ENCODE measurements at regions not wholly inside any gene's neighbourhood (a gene's known extent, or its start where the extent isn't known, plus 50 kb on each side); places are given as distances from the start of the nearest gene placed in this dataset.

DNA sequence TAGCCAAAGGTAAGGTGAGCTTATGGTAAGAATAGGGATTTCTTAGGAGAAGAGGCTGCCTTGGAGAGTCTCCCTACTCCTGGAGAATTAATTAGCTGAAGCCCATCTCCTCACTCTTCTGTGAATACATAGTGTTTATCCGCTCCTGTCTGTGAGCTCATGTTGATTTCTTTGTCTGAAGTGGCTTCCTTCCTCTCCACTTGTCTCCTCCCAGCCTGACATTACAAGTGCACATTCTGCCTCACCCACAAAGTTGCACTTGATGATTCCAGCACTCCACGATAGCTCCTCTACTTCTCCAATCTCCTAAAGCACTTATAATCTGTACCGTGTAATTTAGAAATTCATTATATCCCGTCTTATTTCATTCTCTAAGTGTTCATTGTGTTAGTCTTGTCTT, 287.2 kb downstream of the QKI start:
- no peak for TF ChIP-seq SIN3A (IDR thresholded peaks at IDR 0.05; ENCODE audit: borderline replicate concordance, insufficient read depth, low read length)
- no peak for TF ChIP-seq FOXP2 (optimal IDR thresholded peaks at IDR 0.05; ENCODE audit: borderline replicate concordance, extremely low read depth, extremely low read length, insufficient read depth)
- TF ChIP-seq TAF1 (IDR thresholded peaks at IDR 0.05; ENCODE audit: borderline replicate concordance, insufficient read depth, low read length): no peak
- no peak for TF ChIP-seq POLR2AphosphoS5 (IDR thresholded peaks at IDR 0.05; ENCODE audit: low read depth, low read length)
- TF ChIP-seq, protein P1, sequence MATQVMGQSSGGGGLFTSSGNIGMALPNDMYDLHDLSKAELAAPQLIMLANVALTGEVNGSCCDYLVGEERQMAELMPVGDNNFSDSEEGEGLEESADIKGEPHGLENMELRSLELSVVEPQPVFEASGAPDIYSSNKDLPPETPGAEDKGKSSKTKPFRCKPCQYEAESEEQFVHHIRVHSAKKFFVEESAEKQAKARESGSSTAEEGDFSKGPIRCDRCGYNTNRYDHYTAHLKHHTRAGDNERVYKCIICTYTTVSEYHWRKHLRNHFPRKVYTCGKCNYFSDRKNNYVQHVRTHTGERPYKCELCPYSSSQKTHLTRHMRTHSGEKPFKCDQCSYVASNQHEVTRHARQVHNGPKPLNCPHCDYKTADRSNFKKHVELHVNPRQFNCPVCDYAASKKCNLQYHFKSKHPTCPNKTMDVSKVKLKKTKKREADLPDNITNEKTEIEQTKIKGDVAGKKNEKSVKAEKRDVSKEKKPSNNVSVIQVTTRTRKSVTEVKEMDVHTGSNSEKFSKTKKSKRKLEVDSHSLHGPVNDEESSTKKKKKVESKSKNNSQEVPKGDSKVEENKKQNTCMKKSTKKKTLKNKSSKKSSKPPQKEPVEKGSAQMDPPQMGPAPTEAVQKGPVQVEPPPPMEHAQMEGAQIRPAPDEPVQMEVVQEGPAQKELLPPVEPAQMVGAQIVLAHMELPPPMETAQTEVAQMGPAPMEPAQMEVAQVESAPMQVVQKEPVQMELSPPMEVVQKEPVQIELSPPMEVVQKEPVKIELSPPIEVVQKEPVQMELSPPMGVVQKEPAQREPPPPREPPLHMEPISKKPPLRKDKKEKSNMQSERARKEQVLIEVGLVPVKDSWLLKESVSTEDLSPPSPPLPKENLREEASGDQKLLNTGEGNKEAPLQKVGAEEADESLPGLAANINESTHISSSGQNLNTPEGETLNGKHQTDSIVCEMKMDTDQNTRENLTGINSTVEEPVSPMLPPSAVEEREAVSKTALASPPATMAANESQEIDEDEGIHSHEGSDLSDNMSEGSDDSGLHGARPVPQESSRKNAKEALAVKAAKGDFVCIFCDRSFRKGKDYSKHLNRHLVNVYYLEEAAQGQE (IDR thresholded peaks at IDR 0.05; ENCODE audit: insufficient read depth in 1 of 2, low read depth in 2 of 2, low read length in 2 of 2): no peak

- TF ChIP-seq, protein P1 (IDR thresholded peaks at IDR 0.05; ENCODE audit: insufficient read depth in 1 of 2, low read depth in 2 of 2, low read length in 2 of 2): no peak
- no peak for TF ChIP-seq FOXP2 (optimal IDR thresholded peaks at IDR 0.05; ENCODE audit: borderline replicate concordance, extremely low read depth, extremely low read length, insufficient read depth)
- TF ChIP-seq SIN3A (IDR thresholded peaks at IDR 0.05; ENCODE audit: borderline replicate concordance, insufficient read depth, low read length): no peak
- no peak for TF ChIP-seq POLR2AphosphoS5 (IDR thresholded peaks at IDR 0.05; ENCODE audit: low read depth, low read length)
- no peak for TF ChIP-seq TAF1 (IDR thresholded peaks at IDR 0.05; ENCODE audit: borderline replicate concordance, insufficient read depth, low read length)
These were observed 283.6 kb downstream of the QKI start for GRCh38 chr6:163698086-163698485.

- TF ChIP-seq POLR2AphosphoS5 (IDR thresholded peaks at IDR 0.05; ENCODE audit: low read depth, low read length): no peak
- no peak for TF ChIP-seq FOXP2 (optimal IDR thresholded peaks at IDR 0.05; ENCODE audit: borderline replicate concordance, extremely low read depth, extremely low read length, insufficient read depth)
- no peak for TF ChIP-seq SIN3A (IDR thresholded peaks at IDR 0.05; ENCODE audit: borderline replicate concordance, insufficient read depth, low read length)
- TF ChIP-seq TAF1 (IDR thresholded peaks at IDR 0.05; ENCODE audit: borderline replicate concordance, insufficient read depth, low read length): no peak
- TF ChIP-seq, protein P1 (IDR thresholded peaks at IDR 0.05; ENCODE audit: insufficient read depth in 1 of 2, low read depth in 2 of 2, low read length in 2 of 2): no peak
These were observed 280.9 kb downstream of the QKI start for GRCh38 chr6:163695414-163695864.

DNA sequence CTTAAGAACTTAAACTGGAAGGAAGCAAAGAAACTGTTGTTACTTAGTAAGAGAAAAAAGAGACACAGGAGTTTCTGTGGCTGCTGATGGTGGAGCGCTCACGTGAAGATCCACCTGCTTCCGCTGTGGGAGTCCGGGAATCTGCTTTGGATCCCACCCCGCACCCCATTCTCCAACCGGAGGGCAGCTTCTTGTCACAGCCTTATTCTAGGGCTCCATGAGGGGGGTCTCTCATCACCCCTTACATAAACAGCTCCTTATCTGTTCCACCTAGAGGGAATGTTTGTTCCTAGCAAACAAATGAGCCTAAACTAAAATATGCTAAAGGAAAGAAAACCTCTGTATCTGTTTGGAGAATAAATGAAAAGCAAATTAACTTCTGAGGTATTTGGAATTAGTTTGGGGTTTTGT, 280.5 kb downstream of the QKI start:
- TF ChIP-seq SIN3A (IDR thresholded peaks at IDR 0.05; ENCODE audit: borderline replicate concordance, insufficient read depth, low read length) (no peak), FOXP2 (optimal IDR thresholded peaks at IDR 0.05; ENCODE audit: borderline replicate concordance, extremely low read depth, extremely low read length, insufficient read depth) (no peak), POLR2AphosphoS5 (IDR thresholded peaks at IDR 0.05; ENCODE audit: low read depth, low read length) (no peak), TAF1 (IDR thresholded peaks at IDR 0.05; ENCODE audit: borderline replicate concordance, insufficient read depth, low read length) (no peak)
- TF ChIP-seq, protein P1 (IDR thresholded peaks at IDR 0.05; ENCODE audit: insufficient read depth in 1 of 2, low read depth in 2 of 2, low read length in 2 of 2): no peak

GRCh38 chr6:163694072-163694471, 279.6 kb downstream of the QKI start:
- TF ChIP-seq TAF1 (IDR thresholded peaks at IDR 0.05; ENCODE audit: borderline replicate concordance, insufficient read depth, low read length) (no peak), FOXP2 (optimal IDR thresholded peaks at IDR 0.05; ENCODE audit: borderline replicate concordance, extremely low read depth, extremely low read length, insufficient read depth) (no peak), POLR2AphosphoS5 (IDR thresholded peaks at IDR 0.05; ENCODE audit: low read depth, low read length) (no peak), SIN3A (IDR thresholded peaks at IDR 0.05; ENCODE audit: borderline replicate concordance, insufficient read depth, low read length) (no peak)
- TF ChIP-seq, protein P1 (IDR thresholded peaks at IDR 0.05; ENCODE audit: insufficient read depth in 1 of 2, low read depth in 2 of 2, low read length in 2 of 2): no peak
